ENCODE measurements at regions not wholly inside any gene's neighbourhood (a gene's known extent, or its start where the extent isn't known, plus 50 kb on each side); places are given as distances from the start of the nearest gene placed in this dataset.

- TF ChIP-seq, protein P1, sequence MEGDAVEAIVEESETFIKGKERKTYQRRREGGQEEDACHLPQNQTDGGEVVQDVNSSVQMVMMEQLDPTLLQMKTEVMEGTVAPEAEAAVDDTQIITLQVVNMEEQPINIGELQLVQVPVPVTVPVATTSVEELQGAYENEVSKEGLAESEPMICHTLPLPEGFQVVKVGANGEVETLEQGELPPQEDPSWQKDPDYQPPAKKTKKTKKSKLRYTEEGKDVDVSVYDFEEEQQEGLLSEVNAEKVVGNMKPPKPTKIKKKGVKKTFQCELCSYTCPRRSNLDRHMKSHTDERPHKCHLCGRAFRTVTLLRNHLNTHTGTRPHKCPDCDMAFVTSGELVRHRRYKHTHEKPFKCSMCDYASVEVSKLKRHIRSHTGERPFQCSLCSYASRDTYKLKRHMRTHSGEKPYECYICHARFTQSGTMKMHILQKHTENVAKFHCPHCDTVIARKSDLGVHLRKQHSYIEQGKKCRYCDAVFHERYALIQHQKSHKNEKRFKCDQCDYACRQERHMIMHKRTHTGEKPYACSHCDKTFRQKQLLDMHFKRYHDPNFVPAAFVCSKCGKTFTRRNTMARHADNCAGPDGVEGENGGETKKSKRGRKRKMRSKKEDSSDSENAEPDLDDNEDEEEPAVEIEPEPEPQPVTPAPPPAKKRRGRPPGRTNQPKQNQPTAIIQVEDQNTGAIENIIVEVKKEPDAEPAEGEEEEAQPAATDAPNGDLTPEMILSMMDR (IDR thresholded peaks at IDR 0.05; ENCODE audit: poor library complexity): no peak
- TF ChIP-seq EZH2phosphoT487 (IDR thresholded peaks at IDR 0.05; ENCODE audit: low read depth, severe bottlenecking, unreplicated experiment) (no peak), EZH2 (IDR thresholded peaks at IDR 0.05; ENCODE audit: borderline replicate concordance) (no peak)
- H2AFZ ChIP-seq: no peak overlapping the region
- peaks cover 6% of the 10 kb centered on the region for H3K4me1 ChIP-seq (ENCODE audit: insufficient read depth)
- H3K4me3 ChIP-seq: no peak overlapping the region
- H3K79me2 ChIP-seq: no peaks in the 10 kb centered on the region
- H3K27ac ChIP-seq: no peak overlapping the region
- H3K9me3 ChIP-seq (ENCODE audit: low read depth): no peaks in the 10 kb centered on the region
- H3K27me3 ChIP-seq: no peaks in the 10 kb centered on the region
- 59% methylated on average over 2 of the region's 2 CpGs for WGBS (ENCODE audit: low lambda C conversion rate, missing lambda C conversion rate)
- H3K36me3 ChIP-seq (replicated peaks; ENCODE audit: insufficient read depth, low read depth): no peaks in the 10 kb centered on the region
- H3K4me2 ChIP-seq: no peak overlapping the region
- no peaks in the 10 kb centered on the region for H3K9me2 ChIP-seq (replicated peaks; ENCODE audit: insufficient read depth)
- no peak for DNase-seq (ENCODE audit: low spot score)
- H4K20me1 ChIP-seq (ENCODE audit: insufficient read depth, poor library complexity, severe bottlenecking): no peaks in the 10 kb centered on the region
Observed at GRCh38 chr9:80555782-80556325, 984.1 kb downstream of the TLE4 start.

- TF ChIP-seq, protein P1 (IDR thresholded peaks at IDR 0.05; ENCODE audit: poor library complexity): no peak
- no peak for TF ChIP-seq EZH2phosphoT487 (IDR thresholded peaks at IDR 0.05; ENCODE audit: low read depth, severe bottlenecking, unreplicated experiment)
- TF ChIP-seq EZH2 (IDR thresholded peaks at IDR 0.05; ENCODE audit: borderline replicate concordance): no peak
- H3K4me3 ChIP-seq: no peak overlapping the region
- H3K36me3 ChIP-seq (replicated peaks; ENCODE audit: insufficient read depth, low read depth): no peaks in the 10 kb centered on the region
- no peaks in the 10 kb centered on the region for H4K20me1 ChIP-seq (ENCODE audit: insufficient read depth, poor library complexity, severe bottlenecking)
- H3K79me2 ChIP-seq: no peaks in the 10 kb centered on the region
- no peak for DNase-seq (ENCODE audit: low spot score)
- H3K9me2 ChIP-seq (replicated peaks; ENCODE audit: insufficient read depth): no peaks in the 10 kb centered on the region
- no peak overlapping the region for H3K27ac ChIP-seq
- H3K27me3 ChIP-seq: no peaks in the 10 kb centered on the region
- no peaks in the 10 kb centered on the region for H3K9me3 ChIP-seq (ENCODE audit: low read depth)
- no peak overlapping the region for H2AFZ ChIP-seq
- no peak overlapping the region for H3K4me2 ChIP-seq
- peaks cover 6% of the 10 kb centered on the region for H3K4me1 ChIP-seq (ENCODE audit: insufficient read depth)
Observed at GRCh38 chr9:80554856-80555255, 983.1 kb downstream of the TLE4 start.

DNA sequence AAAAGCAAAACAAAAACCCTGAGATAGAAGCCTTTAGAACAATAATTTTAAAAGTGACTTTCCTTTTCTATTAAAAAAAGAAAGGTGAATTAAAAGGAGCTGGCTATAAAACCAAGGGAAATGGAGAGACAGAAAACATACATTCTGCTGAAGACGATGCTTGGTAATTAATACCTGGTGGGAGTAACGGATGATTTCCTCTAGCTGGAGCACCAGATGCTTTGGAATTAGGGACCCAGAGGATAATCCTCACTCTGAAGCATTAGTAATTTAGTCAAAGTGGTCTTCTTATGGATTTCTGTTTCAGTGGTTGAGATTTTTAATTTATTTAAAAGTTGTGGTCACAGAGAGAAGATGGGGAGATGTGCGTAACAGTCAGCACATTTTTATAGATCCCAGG lies 982.5 kb downstream of the TLE4 start:
- H2AFZ ChIP-seq: no peak overlapping the region
- WGBS (ENCODE audit: low lambda C conversion rate, missing lambda C conversion rate): 64% methylated on average over 3 of the region's 3 CpGs
- H3K27ac ChIP-seq: no peak overlapping the region
- no peak for DNase-seq (ENCODE audit: low spot score)
- H3K4me1 ChIP-seq (ENCODE audit: insufficient read depth): peaks cover 6% of the 10 kb centered on the region
- no peaks in the 10 kb centered on the region for H4K20me1 ChIP-seq (ENCODE audit: insufficient read depth, poor library complexity, severe bottlenecking)
- no peak overlapping the region for H3K4me2 ChIP-seq
- no peaks in the 10 kb centered on the region for H3K9me3 ChIP-seq (ENCODE audit: low read depth)
- H3K9me2 ChIP-seq (replicated peaks; ENCODE audit: insufficient read depth): no peaks in the 10 kb centered on the region
- no peaks in the 10 kb centered on the region for H3K27me3 ChIP-seq
- H3K79me2 ChIP-seq: no peaks in the 10 kb centered on the region
- no peak overlapping the region for H3K4me3 ChIP-seq
- TF ChIP-seq EZH2 (IDR thresholded peaks at IDR 0.05; ENCODE audit: borderline replicate concordance): no peak
- TF ChIP-seq EZH2phosphoT487 (IDR thresholded peaks at IDR 0.05; ENCODE audit: low read depth, severe bottlenecking, unreplicated experiment): no peak
- H3K36me3 ChIP-seq (replicated peaks; ENCODE audit: insufficient read depth, low read depth): no peaks in the 10 kb centered on the region

- Histone ChIP-seq H3K4me3 (no peak overlapping the region), H3K4me2 (no peak overlapping the region), H2AFZ (no peak overlapping the region), H3K27me3 (no peaks in the 10 kb centered on the region), H3K79me2 (no peaks in the 10 kb centered on the region), H3K9me3 (ENCODE audit: low read depth) (no peaks in the 10 kb centered on the region), H3K9me2 (replicated peaks; ENCODE audit: insufficient read depth) (no peaks in the 10 kb centered on the region), H4K20me1 (ENCODE audit: insufficient read depth, poor library complexity, severe bottlenecking) (no peaks in the 10 kb centered on the region), H3K36me3 (replicated peaks; ENCODE audit: insufficient read depth, low read depth) (no peaks in the 10 kb centered on the region), H3K4me1 (ENCODE audit: insufficient read depth) (peaks cover 6% of the 10 kb centered on the region), H3K27ac (no peak overlapping the region)
- TF ChIP-seq EZH2phosphoT487 (IDR thresholded peaks at IDR 0.05; ENCODE audit: low read depth, severe bottlenecking, unreplicated experiment) (no peak), EZH2 (IDR thresholded peaks at IDR 0.05; ENCODE audit: borderline replicate concordance) (no peak)
- TF ChIP-seq, protein P1 (IDR thresholded peaks at IDR 0.05; ENCODE audit: poor library complexity): no peak
- 33% methylated on average over 6 of the region's 6 CpGs for WGBS (ENCODE audit: low lambda C conversion rate, missing lambda C conversion rate)
- peak; percentile 51 for DNase-seq (ENCODE audit: low spot score)
Observed at GRCh38 chr9:80552931-80553330, 981.2 kb downstream of the TLE4 start.

Data from hepatocyte (in vitro differentiated cells).